HL-60 (cell line): ENCODE measurements at regions not wholly inside any gene's neighbourhood (a gene's known extent, or its start where the extent isn't known, plus 50 kb on each side); places are given as distances from the start of the nearest gene placed in this dataset.

Source experiments
- DNase-seq, 2 experiments: peaks; one replicate each; pipeline ENCODE4 v3.0.0-alpha.2; 2010 to 2020; ENCODE audit warnings: low read depth in 1 of 2, low spot score in 1 of 2
- H3K27ac ChIP-seq: fragments of 250-450 bp; sonication (Bioruptor Pico); replicated peaks from 2 replicates; pipeline ENCODE4 v1.5.1; 2020; ENCODE audit warnings: mild to moderate bottlenecking, moderate library complexity
- H3K27me3 ChIP-seq: fragments of 250-450 bp; sonication (Bioruptor Pico); 2 replicates; pipeline ENCODE4 v1.5.1; 2021; ENCODE audit warnings: mild to moderate bottlenecking, moderate library complexity; ENCODE audit not compliant: insufficient read depth, poor library complexity, severe bottlenecking
- H3K4me3 ChIP-seq: replicated peaks from 2 replicates; pipeline ENCODE4 v1.5.1; 2011; ENCODE audit warnings: mild to moderate bottlenecking, control low read depth, low read length; ENCODE audit not compliant: insufficient read depth
- CTCF ChIP-seq: IDR thresholded peaks from one replicate; pipeline ENCODE4 v1.5.1; 2011; ENCODE audit warnings: low read length, control low read depth, inconsistent platforms; ENCODE audit not compliant: insufficient read depth
- GABPA ChIP-seq: IDR thresholded peaks from 2 replicates; pipeline ENCODE4 v1.6.1; 2012; ENCODE audit warnings: low read depth
- POLR2AphosphoS5 ChIP-seq: IDR thresholded peaks from 2 replicates; pipeline ENCODE4 v1.6.1; 2012; ENCODE audit warnings: low read depth
- REST ChIP-seq: IDR thresholded peaks from 2 replicates; pipeline ENCODE4 v1.6.1; 2012; ENCODE audit warnings: low read depth; ENCODE audit not compliant: insufficient replicate concordance
- SPI1 ChIP-seq: IDR thresholded peaks from 2 replicates; pipeline ENCODE4 v1.6.1; 2012; ENCODE audit warnings: low read depth, mild to moderate bottlenecking, borderline replicate concordance

- no peak for TF ChIP-seq CTCF
- no peak for TF ChIP-seq SPI1
- no peak for TF ChIP-seq POLR2AphosphoS5
- no peak for TF ChIP-seq GABPA
- TF ChIP-seq REST, result no peak
- no peak overlapping the region for H3K27ac ChIP-seq
- no peaks in the 10 kb centered on the region for H3K27me3 ChIP-seq
- no peak overlapping the region for H3K4me3 ChIP-seq
- no peak for DNase-seq
Observed at GRCh38 chr10:60604342-60604741, 173.9 kb upstream of the CDK1 start.

- H3K4me3 ChIP-seq, result no peak overlapping the region
- no peak overlapping the region for H3K27ac ChIP-seq
- no peak for TF ChIP-seq POLR2AphosphoS5
- TF ChIP-seq GABPA, result no peak
- TF ChIP-seq REST, result no peak
- no peak for TF ChIP-seq CTCF
- TF ChIP-seq SPI1, result no peak
- no peak for DNase-seq
- no peaks in the 10 kb centered on the region for H3K27me3 ChIP-seq
Observed at GRCh38 chr10:60597513-60597912, 180.8 kb upstream of the CDK1 start.

GRCh38 chr10:60595852-60596251, 182.4 kb upstream of the CDK1 start:
- H3K4me3 ChIP-seq, result no peak overlapping the region
- H3K27me3 ChIP-seq, result no peaks in the 10 kb centered on the region
- no peak for DNase-seq
- no peak for TF ChIP-seq CTCF
- TF ChIP-seq SPI1, result no peak
- TF ChIP-seq POLR2AphosphoS5, result no peak
- no peak for TF ChIP-seq REST
- no peak for TF ChIP-seq GABPA
- no peak overlapping the region for H3K27ac ChIP-seq
